CD14-positive monocyte (primary cell): ENCODE measurements at regions not wholly inside any gene's neighbourhood (a gene's known extent, or its start where the extent isn't known, plus 50 kb on each side); places are given as distances from the start of the nearest gene placed in this dataset.

ENCODE experiments used
- DNase-seq, 3 donors: peaks; one replicate each; pipeline ENCODE4 v3.0.0-alpha.2; 2011 to 2022
- H2AFZ ChIP-seq: 2 replicates; pipeline ENCODE4 v1.6.0; 2012; ENCODE audit warnings: mild to moderate bottlenecking, low read depth, low read length, inconsistent platforms; ENCODE audit not compliant: insufficient read depth, poor library complexity, severe bottlenecking
- H3K27ac ChIP-seq, 2 donors: 1 replicate in 1 of 2; 2 replicates in 1 of 2; pipeline ENCODE4 v1.5.1; 2012 to 2013; ENCODE audit warnings: low read length in 2 of 2, control low read depth in 1 of 2, inconsistent platforms in 1 of 2, low read depth in 1 of 2, mild to moderate bottlenecking in 1 of 2
- H3K27me3 ChIP-seq, 2 donors: one replicate each; pipeline versions ENCODE4 v1.6.0 to v1.6.1; 2011 to 2013; ENCODE audit warnings: low read length in 2 of 2; ENCODE audit not compliant: control insufficient read depth in 2 of 2, insufficient read depth in 2 of 2
- H3K36me3 ChIP-seq, 2 donors: replicated peaks in 1 of 2; 1 replicate in 1 of 2; 2 replicates in 1 of 2; pipeline versions ENCODE4 v1.5.1 to v1.6.1; 2012 to 2013; ENCODE audit warnings: low read length in 2 of 2, control low read depth in 1 of 2, inconsistent platforms in 1 of 2, mild to moderate bottlenecking in 1 of 2; ENCODE audit not compliant: insufficient read depth in 2 of 2, control insufficient read depth in 1 of 2
- H3K4me1 ChIP-seq, 2 donors: 1 replicate in 1 of 2; 2 replicates in 1 of 2; pipeline versions ENCODE4 v1.5.1 to v1.6.1; 2012 to 2013; ENCODE audit warnings: low read length in 2 of 2, control low read depth in 1 of 2, inconsistent platforms in 1 of 2, mild to moderate bottlenecking in 1 of 2, moderate library complexity in 1 of 2; ENCODE audit not compliant: insufficient read depth in 2 of 2, control insufficient read depth in 1 of 2
- H3K4me2 ChIP-seq: replicated peaks from 2 replicates; pipeline ENCODE3; 2012; ENCODE audit warnings: low read length, moderate library complexity, mild to moderate bottlenecking; ENCODE audit not compliant: poor library complexity, severe bottlenecking; ENCODE audit errors: extremely low read depth
- H3K4me3 ChIP-seq, 3 experiments: fragments of 200-600 bp in 1 of 3; sonication (generic) in 1 of 3; replicated peaks in 1 of 3; 1 replicate in 2 of 3; 2 replicates in 1 of 3; pipeline ENCODE4 v1.5.1; 2011 to 2013; ENCODE audit warnings: low read length in 3 of 3, mild to moderate bottlenecking in 3 of 3, control low read depth in 2 of 3, low read depth in 2 of 3, inconsistent platforms in 1 of 3, moderate library complexity in 1 of 3
- H3K79me2 ChIP-seq: 2 replicates; pipeline ENCODE4 v1.6.0; 2012; ENCODE audit warnings: mild to moderate bottlenecking, control low read depth, inconsistent platforms, low read length, moderate library complexity; ENCODE audit not compliant: insufficient read depth
- H3K9ac ChIP-seq: 2 replicates; pipeline ENCODE4 v1.6.0; 2017; ENCODE audit warnings: low read length, mild to moderate bottlenecking; ENCODE audit not compliant: insufficient read depth, poor library complexity, severe bottlenecking
- H3K9me3 ChIP-seq, 2 donors: replicated peaks in 1 of 2; 1 replicate in 1 of 2; 2 replicates in 1 of 2; pipeline versions ENCODE4 v1.5.1 to v1.6.1; 2012 to 2013; ENCODE audit warnings: low read length in 2 of 2, control low read depth in 1 of 2; ENCODE audit not compliant: control insufficient read depth in 1 of 2, insufficient read depth in 1 of 2
- H4K20me1 ChIP-seq: 2 replicates; pipeline ENCODE4 v1.6.0; 2012; ENCODE audit warnings: mild to moderate bottlenecking, low read length, control low read depth, moderate library complexity; ENCODE audit not compliant: insufficient read depth
- H3K27ac Mint-ChIP-seq, 7 donors: one replicate each; pipeline ENCODE4 v1.8.0; 2020; ENCODE audit warnings: mild to moderate bottlenecking in 7 of 7, mixed read lengths in 7 of 7, moderate library complexity in 6 of 7, inconsistent platforms in 2 of 7
- H3K27me3 Mint-ChIP-seq, 3 donors: one replicate each; pipeline ENCODE4 v1.8.0; 2021 to 2022; ENCODE audit warnings: low read depth in 3 of 3, mild to moderate bottlenecking in 3 of 3, mixed read lengths in 3 of 3, moderate library complexity in 3 of 3, inconsistent platforms in 1 of 3
- H3K36me3 Mint-ChIP-seq, 2 donors: one replicate each; pipeline ENCODE4 v1.8.0; 2020; ENCODE audit warnings: mixed read lengths in 2 of 2, inconsistent platforms in 1 of 2, mild to moderate bottlenecking in 1 of 2
- H3K4me1 Mint-ChIP-seq: one replicate; pipeline ENCODE4 v1.8.0; 2020; ENCODE audit warnings: mild to moderate bottlenecking, mixed read lengths
- H3K4me3 Mint-ChIP-seq, 2 donors: one replicate each; pipeline ENCODE4 v1.8.0; 2020; ENCODE audit warnings: mild to moderate bottlenecking in 2 of 2, mixed read lengths in 2 of 2, moderate library complexity in 1 of 2
- H3K9me3 Mint-ChIP-seq, 7 donors: one replicate each; pipeline ENCODE4 v1.8.0; 2020 to 2022; ENCODE audit warnings: mixed read lengths in 7 of 7, mild to moderate bottlenecking in 6 of 7, moderate library complexity in 6 of 7, inconsistent platforms in 2 of 7
- CTCF ChIP-seq: fragments of 200-600 bp; IDR thresholded peaks from one replicate; pipeline ENCODE4 v1.8.0; 2022; ENCODE audit warnings: antibody characterized with exemption, mild to moderate bottlenecking
- WGBS: methylation state at CpG from one replicate; pipeline ENCODE4 v1.1.5; 2013; ENCODE audit warnings: missing lambda C conversion rate; ENCODE audit not compliant: insufficient coverage; 5-methylcytosine and 5-hydroxymethylcytosine counted together
- intact Hi-C, 2 donors: fragments of 100-400 bp; cut with micrococcal nuclease; formaldehyde crosslinking; loops; one replicate each; pipeline versions ENCODE4 v1.15.0 to v1.15.1; 2023

- H3K4me1 ChIP-seq = no peaks in the 10 kb centered on the region
Measured at GRCh38 chr3:88661433-88661824, 446.0 kb upstream of the EPHA3 start.

GRCh38 chr3:88668180-88668579, 439.2 kb upstream of the EPHA3 start:
- Histone ChIP-seq H3K4me3 (no peak overlapping the region), H3K4me1 (no peaks in the 10 kb centered on the region), H3K27ac (no peak overlapping the region), H2AFZ (no peak overlapping the region), H3K9me3 (peaks cover 0 to 5% of the 10 kb centered on the region in 2 donors), H3K4me2 (no peak overlapping the region), H3K27me3 (no peaks in the 10 kb centered on the region), H3K9ac (no peak overlapping the region), H4K20me1 (no peaks in the 10 kb centered on the region), H3K79me2 (no peaks in the 10 kb centered on the region), H3K36me3 (no peaks in the 10 kb centered on the region)
- Mint-ChIP-seq H3K27me3 (no peaks in the 10 kb centered on the region), H3K4me3 (no peak overlapping the region), H3K4me1 (no peaks in the 10 kb centered on the region), H3K27ac (no peak overlapping the region), H3K9me3 (peaks cover 0 to 6% (median 2%) of the 10 kb centered on the region in 7 donors), H3K36me3 (no peaks in the 10 kb centered on the region)
- no peak for TF ChIP-seq CTCF
- WGBS = 100% methylated on average over 1 of the region's 2 CpGs
- no peak for DNase-seq
- intact Hi-C loops = no loop called here

More at GRCh38 chr3:88661433-88661824, 446.0 kb upstream of the EPHA3 start:
- Mint-ChIP-seq H3K27me3 (peaks cover 0 to 1% (median 0%) of the 10 kb centered on the region in 3 donors), H3K36me3 (no peaks in the 10 kb centered on the region), H3K4me3 (no peak overlapping the region), H3K9me3 (peaks cover 0 to 15% (median 6%) of the 10 kb centered on the region in 7 donors), H3K27ac (no peak overlapping the region), H3K4me1 (no peaks in the 10 kb centered on the region)
- Histone ChIP-seq H3K79me2 (no peaks in the 10 kb centered on the region), H3K4me2 (no peak overlapping the region), H3K36me3 (no peaks in the 10 kb centered on the region), H3K9me3 (peaks cover 5 to 12% of the 10 kb centered on the region in 2 donors), H3K27ac (no peak overlapping the region), H3K9ac (no peak overlapping the region), H3K27me3 (no peaks in the 10 kb centered on the region), H4K20me1 (no peaks in the 10 kb centered on the region), H3K4me3 (no peak overlapping the region), H2AFZ (no peak overlapping the region)
- intact Hi-C loops = no loop called here
- TF ChIP-seq CTCF = no peak
- DNase-seq = no peak
- WGBS = no CpG with 5 or more reads among the region's 3 CpGs
